GM23338 (cell line): ENCODE measurements at regions not wholly inside any gene's neighbourhood (a gene's known extent, or its start where the extent isn't known, plus 50 kb on each side); places are given as distances from the start of the nearest gene placed in this dataset.

Source experiments
- ATAC-seq: fragments of 200-7000 bp; cut with Tn5 transposase; 3 replicates; pipeline ENCODE4 v1.9.1; 2020
- DNase-seq: peaks from one replicate; pipeline ENCODE4 v3.0.0-alpha.2; 2015; ENCODE audit warnings: low spot score
- H2AFZ ChIP-seq: fragments of 200-600 bp; sonication (generic); 2 replicates; pipeline ENCODE4 v1.8.0; 2016; ENCODE audit warnings: antibody characterized with exemption, mild to moderate bottlenecking, moderate library complexity
- H3F3A ChIP-seq: fragments of 200-600 bp; sonication (generic); replicated peaks from 2 replicates; pipeline ENCODE4 v1.8.0; 2017; ENCODE audit warnings: antibody characterized with exemption, mixed run types, low read depth
- H3K27ac ChIP-seq: fragments of 200-600 bp; sonication (generic); 2 replicates; pipeline ENCODE4 v1.6.1; 2016; ENCODE audit warnings: low read depth
- H3K27me3 ChIP-seq: fragments of 200-600 bp; sonication (generic); 2 replicates; pipeline ENCODE4 v1.8.0; 2016; ENCODE audit warnings: mild to moderate bottlenecking, mixed run types, moderate library complexity; ENCODE audit not compliant: insufficient read depth
- H3K36me3 ChIP-seq: fragments of 200-600 bp; sonication (generic); 2 replicates; pipeline ENCODE4 v1.8.0; 2016; ENCODE audit warnings: mild to moderate bottlenecking; ENCODE audit not compliant: insufficient read depth
- H3K4me1 ChIP-seq: fragments of 200-600 bp; sonication (generic); 2 replicates; pipeline ENCODE4 v1.8.0; 2016; ENCODE audit warnings: mild to moderate bottlenecking, moderate library complexity; ENCODE audit not compliant: insufficient read depth
- H3K4me2 ChIP-seq: fragments of 200-600 bp; sonication (generic); 2 replicates; pipeline ENCODE4 v1.7.1; 2017; ENCODE audit warnings: mixed run types
- H3K4me3 ChIP-seq: fragments of 200-600 bp; sonication (generic); 2 replicates; pipeline ENCODE4 v1.6.1; 2016; ENCODE audit warnings: mixed run types
- H3K79me2 ChIP-seq: fragments of 200-600 bp; sonication (generic); replicated peaks from 2 replicates; pipeline ENCODE4 v1.8.0; 2017; ENCODE audit warnings: mild to moderate bottlenecking; ENCODE audit not compliant: insufficient read depth
- H3K9me2 ChIP-seq: fragments of 200-600 bp; sonication (generic); 2 replicates; pipeline ENCODE4 v1.8.0; 2017; ENCODE audit not compliant: insufficient read depth
- H4K20me1 ChIP-seq: fragments of 200-600 bp; sonication (generic); replicated peaks from 2 replicates; pipeline ENCODE4 v1.8.0; 2017; ENCODE audit warnings: mild to moderate bottlenecking; ENCODE audit not compliant: insufficient read depth
- H3K27ac Mint-ChIP-seq: 2 replicates; pipeline ENCODE4 v1.8.0; 2020; ENCODE audit warnings: inconsistent platforms, mild to moderate bottlenecking, moderate library complexity, mixed read lengths
- H3K27me3 Mint-ChIP-seq: 3 replicates; pipeline ENCODE4 v1.8.0; 2022; ENCODE audit warnings: low read depth, mild to moderate bottlenecking, moderate library complexity, mixed read lengths, inconsistent platforms; ENCODE audit not compliant: insufficient read depth, poor library complexity
- H3K36me3 Mint-ChIP-seq: 3 replicates; pipeline ENCODE4 v1.8.0; 2021; ENCODE audit warnings: low read depth, mild to moderate bottlenecking, inconsistent platforms, moderate library complexity, mixed read lengths
- H3K4me1 Mint-ChIP-seq: 3 replicates; pipeline ENCODE4 v1.8.0; 2020; ENCODE audit warnings: mild to moderate bottlenecking, inconsistent platforms, mixed read lengths
- H3K4me3 Mint-ChIP-seq: 3 replicates; pipeline ENCODE4 v1.8.0; 2021; ENCODE audit warnings: moderate library complexity, mild to moderate bottlenecking, inconsistent platforms, mixed read lengths
- H3K9me3 Mint-ChIP-seq: 3 replicates; pipeline ENCODE4 v1.8.0; 2020; ENCODE audit warnings: moderate library complexity, mild to moderate bottlenecking, inconsistent platforms, mixed read lengths
- CREB1 ChIP-seq: fragments of 250-450 bp; sonication (Bioruptor Pico); IDR thresholded peaks from 2 replicates; pipeline ENCODE4 v1.5.0; 2020; ENCODE audit warnings: low read depth, mild to moderate bottlenecking, moderate library complexity
- EZH2 ChIP-seq: fragments of 200-600 bp; sonication (generic); IDR thresholded peaks from one replicate; pipeline ENCODE4 v1.8.0; 2017; ENCODE audit warnings: antibody characterized with exemption, mild to moderate bottlenecking, low read depth; ENCODE audit not compliant: unreplicated experiment
- EZH2phosphoT487 ChIP-seq: fragments of 200-600 bp; sonication (generic); IDR thresholded peaks from one replicate; pipeline ENCODE4 v1.8.1; 2018; ENCODE audit warnings: antibody characterized with exemption; ENCODE audit not compliant: unreplicated experiment
- JUNB ChIP-seq: IDR thresholded peaks from one replicate; pipeline ENCODE4 v1.6.1; 2016; ENCODE audit warnings: antibody characterized with exemption; ENCODE audit not compliant: unreplicated experiment
- NANOG ChIP-seq: IDR thresholded peaks from 2 replicates; pipeline ENCODE4 v1.6.1; 2016; ENCODE audit warnings: antibody characterized with exemption, borderline replicate concordance
- POLR2AphosphoS5 ChIP-seq: IDR thresholded peaks from 2 replicates; pipeline ENCODE4 v1.6.1; 2016; ENCODE audit warnings: antibody characterized with exemption, low read depth
- STAT1 ChIP-seq: IDR thresholded peaks from one replicate; pipeline ENCODE4 v1.6.1; 2016; ENCODE audit warnings: antibody characterized with exemption; ENCODE audit not compliant: unreplicated experiment
- ZNF114 ChIP-seq: fragments of 250-450 bp; sonication (Bioruptor Pico); IDR thresholded peaks from 2 replicates; pipeline ENCODE4 v1.5.0; 2020; ENCODE audit warnings: mild to moderate bottlenecking, moderate library complexity
- ZNF331 ChIP-seq: fragments of 250-450 bp; sonication (Bioruptor Pico); IDR thresholded peaks from 2 replicates; pipeline ENCODE4 v1.5.0; 2020; ENCODE audit warnings: low read depth, mild to moderate bottlenecking, moderate library complexity
- ZNF462 ChIP-seq: fragments of 250-450 bp; sonication (Bioruptor Pico); IDR thresholded peaks from 2 replicates; pipeline ENCODE4 v1.5.0; 2020; ENCODE audit warnings: mild to moderate bottlenecking, moderate library complexity
- TF ChIP-seq, protein P1 (sequence below): IDR thresholded peaks from 2 replicates; pipeline ENCODE4 v1.6.1; 2016; ENCODE audit warnings: antibody characterized with exemption
- TF ChIP-seq, protein P2 (sequence below), 2 experiments: fragments of 200-600 bp in 1 of 2; sonication (generic) in 1 of 2; conservative IDR thresholded peaks; 2 replicates each; pipeline versions ENCODE4 v1.5.1 to v1.6.1; 2016 to 2017; ENCODE audit warnings: antibody characterized with exemption in 2 of 2, low read depth in 2 of 2, mild to moderate bottlenecking in 2 of 2, moderate library complexity in 1 of 2
- TF ChIP-seq, protein P3 (sequence below): IDR thresholded peaks from one replicate; pipeline ENCODE4 v1.6.1; 2018; ENCODE audit warnings: antibody characterized with exemption; ENCODE audit not compliant: unreplicated experiment

- Mint-ChIP-seq H3K27me3 (no peaks in the 10 kb centered on the region), H3K27ac (no peak overlapping the region), H3K9me3 (no peaks in the 10 kb centered on the region), H3K4me1 (no peaks in the 10 kb centered on the region), H3K4me3 (no peak overlapping the region), H3K36me3 (no peaks in the 10 kb centered on the region)
- Histone ChIP-seq H3K36me3 (no peaks in the 10 kb centered on the region), H3K27me3 (no peaks in the 10 kb centered on the region), H3K27ac (no peak overlapping the region), H2AFZ (peak overlapping the region; percentile 12; the same call in 1 of the 2 replicates), H3K4me3 (no peak overlapping the region), H3K4me2 (no peak overlapping the region), H3K79me2 (no peaks in the 10 kb centered on the region), H3F3A (no peaks in the 10 kb centered on the region), H3K9me2 (no peaks in the 10 kb centered on the region), H4K20me1 (no peaks in the 10 kb centered on the region), H3K4me1 (no peaks in the 10 kb centered on the region)
- TF ChIP-seq NANOG: no peak
- no peak for TF ChIP-seq ZNF331
- no peak for TF ChIP-seq EZH2phosphoT487
- TF ChIP-seq EZH2: no peak
- TF ChIP-seq, protein P1, sequence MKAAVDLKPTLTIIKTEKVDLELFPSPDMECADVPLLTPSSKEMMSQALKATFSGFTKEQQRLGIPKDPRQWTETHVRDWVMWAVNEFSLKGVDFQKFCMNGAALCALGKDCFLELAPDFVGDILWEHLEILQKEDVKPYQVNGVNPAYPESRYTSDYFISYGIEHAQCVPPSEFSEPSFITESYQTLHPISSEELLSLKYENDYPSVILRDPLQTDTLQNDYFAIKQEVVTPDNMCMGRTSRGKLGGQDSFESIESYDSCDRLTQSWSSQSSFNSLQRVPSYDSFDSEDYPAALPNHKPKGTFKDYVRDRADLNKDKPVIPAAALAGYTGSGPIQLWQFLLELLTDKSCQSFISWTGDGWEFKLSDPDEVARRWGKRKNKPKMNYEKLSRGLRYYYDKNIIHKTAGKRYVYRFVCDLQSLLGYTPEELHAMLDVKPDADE: no peak
- TF ChIP-seq, protein P2, sequence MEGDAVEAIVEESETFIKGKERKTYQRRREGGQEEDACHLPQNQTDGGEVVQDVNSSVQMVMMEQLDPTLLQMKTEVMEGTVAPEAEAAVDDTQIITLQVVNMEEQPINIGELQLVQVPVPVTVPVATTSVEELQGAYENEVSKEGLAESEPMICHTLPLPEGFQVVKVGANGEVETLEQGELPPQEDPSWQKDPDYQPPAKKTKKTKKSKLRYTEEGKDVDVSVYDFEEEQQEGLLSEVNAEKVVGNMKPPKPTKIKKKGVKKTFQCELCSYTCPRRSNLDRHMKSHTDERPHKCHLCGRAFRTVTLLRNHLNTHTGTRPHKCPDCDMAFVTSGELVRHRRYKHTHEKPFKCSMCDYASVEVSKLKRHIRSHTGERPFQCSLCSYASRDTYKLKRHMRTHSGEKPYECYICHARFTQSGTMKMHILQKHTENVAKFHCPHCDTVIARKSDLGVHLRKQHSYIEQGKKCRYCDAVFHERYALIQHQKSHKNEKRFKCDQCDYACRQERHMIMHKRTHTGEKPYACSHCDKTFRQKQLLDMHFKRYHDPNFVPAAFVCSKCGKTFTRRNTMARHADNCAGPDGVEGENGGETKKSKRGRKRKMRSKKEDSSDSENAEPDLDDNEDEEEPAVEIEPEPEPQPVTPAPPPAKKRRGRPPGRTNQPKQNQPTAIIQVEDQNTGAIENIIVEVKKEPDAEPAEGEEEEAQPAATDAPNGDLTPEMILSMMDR (conservative IDR thresholded peaks at IDR 0.05; ENCODE audit: low read depth in 2 of 2): no peak
- TF ChIP-seq JUNB: no peak
- TF ChIP-seq POLR2AphosphoS5: no peak
- TF ChIP-seq, protein P3, sequence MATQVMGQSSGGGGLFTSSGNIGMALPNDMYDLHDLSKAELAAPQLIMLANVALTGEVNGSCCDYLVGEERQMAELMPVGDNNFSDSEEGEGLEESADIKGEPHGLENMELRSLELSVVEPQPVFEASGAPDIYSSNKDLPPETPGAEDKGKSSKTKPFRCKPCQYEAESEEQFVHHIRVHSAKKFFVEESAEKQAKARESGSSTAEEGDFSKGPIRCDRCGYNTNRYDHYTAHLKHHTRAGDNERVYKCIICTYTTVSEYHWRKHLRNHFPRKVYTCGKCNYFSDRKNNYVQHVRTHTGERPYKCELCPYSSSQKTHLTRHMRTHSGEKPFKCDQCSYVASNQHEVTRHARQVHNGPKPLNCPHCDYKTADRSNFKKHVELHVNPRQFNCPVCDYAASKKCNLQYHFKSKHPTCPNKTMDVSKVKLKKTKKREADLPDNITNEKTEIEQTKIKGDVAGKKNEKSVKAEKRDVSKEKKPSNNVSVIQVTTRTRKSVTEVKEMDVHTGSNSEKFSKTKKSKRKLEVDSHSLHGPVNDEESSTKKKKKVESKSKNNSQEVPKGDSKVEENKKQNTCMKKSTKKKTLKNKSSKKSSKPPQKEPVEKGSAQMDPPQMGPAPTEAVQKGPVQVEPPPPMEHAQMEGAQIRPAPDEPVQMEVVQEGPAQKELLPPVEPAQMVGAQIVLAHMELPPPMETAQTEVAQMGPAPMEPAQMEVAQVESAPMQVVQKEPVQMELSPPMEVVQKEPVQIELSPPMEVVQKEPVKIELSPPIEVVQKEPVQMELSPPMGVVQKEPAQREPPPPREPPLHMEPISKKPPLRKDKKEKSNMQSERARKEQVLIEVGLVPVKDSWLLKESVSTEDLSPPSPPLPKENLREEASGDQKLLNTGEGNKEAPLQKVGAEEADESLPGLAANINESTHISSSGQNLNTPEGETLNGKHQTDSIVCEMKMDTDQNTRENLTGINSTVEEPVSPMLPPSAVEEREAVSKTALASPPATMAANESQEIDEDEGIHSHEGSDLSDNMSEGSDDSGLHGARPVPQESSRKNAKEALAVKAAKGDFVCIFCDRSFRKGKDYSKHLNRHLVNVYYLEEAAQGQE: no peak
- TF ChIP-seq CREB1: no peak
- no peak for TF ChIP-seq STAT1
- no peak for TF ChIP-seq ZNF462 (CRISPR knock-in tag)
- no peak for TF ChIP-seq ZNF114 (CRISPR knock-in tag)
- no peak for DNase-seq
- no peak for ATAC-seq
These were observed 264.2 kb upstream of the PCDH15 start for GRCh38 chr10:55065185-55065584.
